ENCODE measurements at regions not wholly inside any gene's neighbourhood (a gene's known extent, or its start where the extent isn't known, plus 50 kb on each side); places are given as distances from the start of the nearest gene placed in this dataset.

- DNase-seq (ENCODE audit: low spot score), result no peak
- H3K27ac ChIP-seq (ENCODE audit: extremely low read length, insufficient read depth, low read length), result no peak overlapping the region
- H3K9ac ChIP-seq (ENCODE audit: insufficient read depth, low read depth, low read length), result no peak overlapping the region
- H3K4me3 ChIP-seq (replicated peaks in 1 of 3; ENCODE audit: insufficient read depth in 1 of 3, low read depth in 2 of 3, low read length in 3 of 3), result no peak overlapping the region
- POLR2A ChIA-PET, result no interaction called here
- H3K27me3 ChIP-seq (ENCODE audit: control insufficient read depth in 1 of 2, insufficient read depth in 2 of 2, low read length in 2 of 2), result peaks cover 25 to 96% of the 10 kb centered on the region in 2 experiments
- ATAC-seq, result no peak
- no peaks in the 10 kb centered on the region for H3K36me3 ChIP-seq (replicated peaks in 1 of 2; ENCODE audit: control insufficient read depth in 1 of 2, insufficient read depth in 2 of 2, low read length in 2 of 2)
- WGBS (ENCODE audit: low lambda C conversion rate), result 0% methylated on average over 8 of the region's 13 CpGs
- H2AFZ ChIP-seq (ENCODE audit: low read length), result no peak overlapping the region
- no TSS peak for BruUV-seq (replicated peaks)
- H4K20me1 ChIP-seq (ENCODE audit: insufficient read depth, low read length), result peaks cover 4% of the 10 kb centered on the region; the same call in 1 of the 2 replicates
- no peaks in the 10 kb centered on the region for H3K79me2 ChIP-seq (ENCODE audit: insufficient read depth, low read length)
- H3K9me3 ChIP-seq (ENCODE audit: low read length), result no peaks in the 10 kb centered on the region
- no peak overlapping the region for H3K4me2 ChIP-seq (ENCODE audit: low read depth, low read length)
- no peak for TF ChIP-seq MIER2 (CRISPR knock-in tag; IDR thresholded peaks at IDR 0.05)
- TF ChIP-seq ZNF597 (CRISPR knock-in tag; IDR thresholded peaks at IDR 0.05), result no peak
- no peak for TF ChIP-seq ZNF136 (CRISPR knock-in tag; IDR thresholded peaks at IDR 0.05; ENCODE audit: low read depth)
- TF ChIP-seq MYPOP (CRISPR knock-in tag; IDR thresholded peaks at IDR 0.05), result no peak
- peak; percentile 80 for TF ChIP-seq CREB1 (IDR thresholded peaks at IDR 0.05)
- no peak for TF ChIP-seq CREB1 (CRISPR knock-in tag; IDR thresholded peaks at IDR 0.05)
- TF ChIP-seq UBTF (CRISPR knock-in tag; IDR thresholded peaks at IDR 0.05), result no peak
- no peak for TF ChIP-seq NONO (IDR thresholded peaks at IDR 0.05)
- no peak for TF ChIP-seq NONO (CRISPR knock-in tag; conservative IDR thresholded peaks at IDR 0.05)
- intact Hi-C loops (cut with micrococcal nuclease; ENCODE audit: unreplicated experiment), result no loop called here
- FAIRE-seq, result no peak
- in situ Hi-C loops (cut with HindIII; ENCODE audit: extremely low pct_ligation_motif_present, low pct_unique_long_range_greater_than_20kb), result no loop called here
- no peaks in the 10 kb centered on the region for H3K4me1 ChIP-seq (ENCODE audit: insufficient read depth, low read length)
- CTCF ChIA-PET (ENCODE audit: low intra/inter-chr PET ratio, low total read pairs), result no interaction called here
Observed at GRCh38 chr17:79395545-79395944, 215.3 kb downstream of the RBFOX3 start.

Measured in HepG2 (cell line).